Astrocyte of the cerebellum (primary cell): ENCODE measurements at regions not wholly inside any gene's neighbourhood (a gene's known extent, or its start where the extent isn't known, plus 50 kb on each side); places are given as distances from the start of the nearest gene placed in this dataset.

Source experiments
- DNase-seq: peaks from one replicate; pipeline ENCODE4 v3.0.0-alpha.2; 2011; ENCODE audit warnings: low read depth
- H3K4me3 ChIP-seq: 2 replicates; pipeline ENCODE4 v1.5.1; 2011; ENCODE audit warnings: mild to moderate bottlenecking, low read depth, low read length, moderate library complexity
- CTCF ChIP-seq: IDR thresholded peaks from 2 replicates; pipeline ENCODE4 v1.5.1; 2012; ENCODE audit warnings: low read length, low read depth, moderate library complexity, mild to moderate bottlenecking; ENCODE audit errors: missing control alignments
- in situ Hi-C: cut with HindIII; loops from 2 replicates; pipeline ENCODE4 v1.10.0; 2017; ENCODE audit warnings: low sequenced_read_pairs

GRCh38 chr10:108633046-108633445 is 1290.3 kb downstream of the XPNPEP1 start:
- no peak overlapping the region for H3K4me3 ChIP-seq
- in situ Hi-C loops = no loop called here
- TF ChIP-seq CTCF = no peak
- DNase-seq = no peak

GRCh38 chr10:108632144-108632543 is 1291.2 kb downstream of the XPNPEP1 start:
- no peak overlapping the region for H3K4me3 ChIP-seq
- no peak for DNase-seq
- no peak for TF ChIP-seq CTCF
- in situ Hi-C loops = no loop called here

GRCh38 chr10:108631332-108631731 is 1292.0 kb downstream of the XPNPEP1 start:
- in situ Hi-C loops = no loop called here
- no peak for TF ChIP-seq CTCF
- no peak for DNase-seq

GRCh38 chr10:108629834-108630233 is 1293.5 kb downstream of the XPNPEP1 start:
- no peak overlapping the region for H3K4me3 ChIP-seq
- TF ChIP-seq CTCF = no peak
- in situ Hi-C loops = no loop called here
- DNase-seq = no peak

More at GRCh38 chr10:108631332-108631731, 1292.0 kb downstream of the XPNPEP1 start:
- H3K4me3 ChIP-seq = no peak overlapping the region

GRCh38 chr10:108624052-108624451 is 1299.3 kb downstream of the XPNPEP1 start:
- no peak for TF ChIP-seq CTCF
- no peak for DNase-seq
- in situ Hi-C loops = no loop called here
- no peak overlapping the region for H3K4me3 ChIP-seq

GRCh38 chr10:108620821-108621534 is 1302.3 kb downstream of the XPNPEP1 start:
- H3K4me3 ChIP-seq = no peak overlapping the region
- TF ChIP-seq CTCF = no peak
- DNase-seq = no peak
- in situ Hi-C loops = no loop called here
